Iris pigment epithelial cell (primary cell): ENCODE measurements at regions not wholly inside any gene's neighbourhood (a gene's known extent, or its start where the extent isn't known, plus 50 kb on each side); places are given as distances from the start of the nearest gene placed in this dataset.
A peak's percentile ranks its signal among the peaks of the same experiment; 100 is the strongest.

Experiments
- DNase-seq: peaks from one replicate; pipeline ENCODE4 v3.0.0-alpha.2; 2011; ENCODE audit warnings: low read depth

GRCh38 chr3:43180027-43180426 is 74.1 kb upstream of the POMGNT2 start:
- peak; percentile 99 for DNase-seq

DNA sequence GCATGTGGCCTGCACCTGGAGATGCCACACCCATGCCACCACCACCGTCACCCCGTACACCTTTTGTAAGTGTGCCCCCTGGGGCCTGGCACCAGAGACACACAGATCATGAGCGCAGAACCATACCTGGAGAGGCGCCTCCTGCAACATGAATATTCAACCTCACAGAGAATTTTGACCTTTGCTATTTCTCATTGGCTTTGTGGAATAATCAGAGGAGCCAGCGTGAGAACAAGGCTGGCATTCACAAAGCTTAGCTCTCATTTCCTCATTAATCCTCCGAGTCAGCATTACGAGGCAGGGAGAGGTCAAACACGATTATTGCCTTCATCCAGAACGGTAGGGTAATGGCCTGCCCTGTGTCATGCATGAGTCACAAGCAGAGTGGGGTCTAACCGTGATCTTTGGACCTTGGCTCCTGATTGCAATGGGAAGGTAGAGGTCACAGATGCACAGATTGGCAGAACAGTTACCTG is 73.0 kb upstream of the POMGNT2 start:
- DNase-seq, result peak; percentile 82

- no peak for DNase-seq
These were observed 71.2 kb upstream of the POMGNT2 start for GRCh38 chr3:43177085-43177484.

DNA sequence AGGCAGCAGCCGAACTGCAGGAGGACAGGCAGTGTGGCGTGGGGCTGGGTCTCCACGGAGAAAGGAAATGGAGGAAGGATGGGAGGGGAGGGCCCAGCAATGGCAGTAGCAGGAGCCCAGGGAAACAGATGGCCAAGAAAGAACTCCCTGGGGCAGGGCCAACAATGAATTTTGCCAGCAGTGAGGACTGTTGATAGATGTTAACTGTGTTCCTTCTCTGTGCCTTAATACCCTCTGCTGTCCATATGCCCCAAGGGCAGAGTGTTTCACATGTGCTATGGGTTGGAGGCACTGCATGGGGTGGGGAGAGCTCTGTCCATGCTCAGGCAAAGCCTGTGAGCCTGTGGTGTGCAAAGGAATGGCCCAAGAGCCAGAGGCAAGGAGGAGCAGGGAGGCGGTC is 70.8 kb upstream of the POMGNT2 start:
- no peak for DNase-seq

DNA sequence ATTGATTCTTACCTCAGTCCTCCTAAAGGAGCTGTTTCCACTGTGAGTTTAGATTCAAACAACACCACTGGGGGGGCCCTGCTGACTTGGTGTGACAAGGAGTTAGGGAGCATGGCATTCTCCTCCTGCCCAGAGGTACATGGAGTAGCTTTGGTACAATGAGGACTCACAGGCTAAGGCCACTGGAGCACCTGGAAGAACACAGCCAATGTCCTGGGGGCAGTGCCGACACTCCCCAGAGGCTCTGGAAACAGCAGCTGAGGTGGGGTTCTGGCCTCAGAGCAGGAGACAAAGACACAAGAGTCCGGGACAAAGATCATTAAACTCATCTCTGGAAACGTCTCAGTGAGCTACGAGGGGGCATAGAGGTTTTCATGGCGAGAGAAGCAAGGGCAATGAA is 69.7 kb upstream of the POMGNT2 start:
- DNase-seq, result no peak

DNA sequence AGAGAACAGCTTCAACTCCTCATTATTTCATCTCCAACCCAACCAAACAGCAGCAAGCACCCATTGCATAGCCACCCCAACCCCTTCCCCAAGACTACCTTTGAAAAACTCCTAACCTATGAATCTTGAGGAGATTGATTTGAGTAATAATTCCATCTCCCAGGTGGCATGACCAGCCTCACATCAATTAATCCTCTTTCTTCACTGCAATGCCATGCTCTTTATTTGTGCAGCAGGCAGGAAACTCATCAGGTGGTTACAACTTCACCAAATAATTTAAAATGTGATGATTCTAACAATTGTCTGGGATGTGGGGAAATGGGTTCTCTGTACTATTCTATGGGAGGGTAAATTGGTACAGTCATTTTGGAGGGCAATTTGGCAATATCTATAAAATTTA is 68.1 kb upstream of the POMGNT2 start:
- no peak for DNase-seq

GRCh38 chr3:43171748-43172147 is 65.9 kb upstream of the POMGNT2 start:
- peak; percentile 46 for DNase-seq

- no peak for DNase-seq
These were observed 64.7 kb upstream of the POMGNT2 start for GRCh38 chr3:43170553-43170952.

DNA sequence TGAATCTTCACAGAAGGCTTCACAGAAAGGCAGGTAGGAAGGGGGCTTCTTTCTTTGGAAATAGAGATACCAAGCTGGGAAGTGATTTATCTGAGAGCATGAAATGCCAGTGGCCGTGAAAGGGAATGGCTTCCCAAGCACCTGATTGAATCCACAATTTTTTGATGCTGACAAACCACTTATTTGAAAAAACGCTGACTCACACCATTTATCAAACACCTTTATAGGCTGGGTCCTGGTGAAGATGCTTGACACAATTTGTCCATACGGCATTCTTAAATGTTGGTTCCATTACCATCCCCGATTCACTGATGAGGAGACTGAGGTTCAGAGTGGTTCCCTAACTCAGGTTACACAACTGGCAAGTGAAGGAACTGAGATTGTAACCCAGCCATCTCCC is 64.1 kb upstream of the POMGNT2 start:
- no peak for DNase-seq

GRCh38 chr3:43166406-43166805 is 60.5 kb upstream of the POMGNT2 start:
- no peak for DNase-seq

DNA sequence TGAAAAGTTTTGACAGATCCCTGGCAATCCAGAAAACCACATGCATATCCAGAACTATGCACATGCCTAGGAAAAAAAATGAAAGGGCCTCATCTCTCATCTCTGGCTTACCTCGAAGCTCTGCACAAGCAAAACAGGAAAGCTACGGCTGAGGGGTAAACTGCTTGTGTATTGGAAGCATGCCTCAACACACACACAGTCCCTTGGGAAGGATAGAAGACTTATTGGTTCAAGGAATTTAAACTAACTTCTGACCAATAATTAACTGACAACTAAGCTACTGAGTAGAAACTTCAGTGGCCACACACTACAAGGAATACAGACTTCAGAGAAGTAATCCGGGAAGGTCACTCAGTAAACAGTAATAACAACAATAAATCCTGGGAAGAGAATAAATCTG is 59.9 kb upstream of the POMGNT2 start:
- DNase-seq, result no peak

DNA sequence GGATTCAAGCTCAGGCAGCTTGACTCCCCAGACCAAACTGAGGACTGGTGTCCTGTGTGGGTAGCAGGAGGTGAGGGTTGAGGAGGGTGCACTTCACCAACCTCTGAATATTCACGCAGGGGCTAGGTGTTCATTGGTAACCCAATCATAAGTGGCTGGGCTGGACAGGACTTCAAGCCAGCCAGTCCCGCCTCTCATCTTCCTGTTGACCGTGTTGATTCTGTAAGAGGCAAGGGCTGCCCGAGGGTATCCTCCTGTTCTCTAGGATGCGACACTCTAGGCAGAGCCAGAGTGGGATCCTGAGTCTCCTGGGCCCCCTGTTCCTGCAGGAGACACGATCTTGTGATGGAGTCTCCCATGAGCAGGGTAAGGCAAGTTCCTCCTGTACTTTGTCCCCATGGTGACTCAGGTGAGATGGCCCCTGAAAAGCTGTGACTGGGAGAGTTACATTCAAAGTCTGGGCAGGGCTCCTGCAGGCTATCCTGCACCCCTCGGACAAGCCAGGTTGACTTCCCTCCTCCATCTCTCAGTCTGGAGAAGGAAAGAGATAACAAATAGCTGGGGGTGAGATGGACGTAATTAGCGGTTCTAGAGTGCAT is 58.1 kb upstream of the POMGNT2 start:
- no peak for DNase-seq

DNA sequence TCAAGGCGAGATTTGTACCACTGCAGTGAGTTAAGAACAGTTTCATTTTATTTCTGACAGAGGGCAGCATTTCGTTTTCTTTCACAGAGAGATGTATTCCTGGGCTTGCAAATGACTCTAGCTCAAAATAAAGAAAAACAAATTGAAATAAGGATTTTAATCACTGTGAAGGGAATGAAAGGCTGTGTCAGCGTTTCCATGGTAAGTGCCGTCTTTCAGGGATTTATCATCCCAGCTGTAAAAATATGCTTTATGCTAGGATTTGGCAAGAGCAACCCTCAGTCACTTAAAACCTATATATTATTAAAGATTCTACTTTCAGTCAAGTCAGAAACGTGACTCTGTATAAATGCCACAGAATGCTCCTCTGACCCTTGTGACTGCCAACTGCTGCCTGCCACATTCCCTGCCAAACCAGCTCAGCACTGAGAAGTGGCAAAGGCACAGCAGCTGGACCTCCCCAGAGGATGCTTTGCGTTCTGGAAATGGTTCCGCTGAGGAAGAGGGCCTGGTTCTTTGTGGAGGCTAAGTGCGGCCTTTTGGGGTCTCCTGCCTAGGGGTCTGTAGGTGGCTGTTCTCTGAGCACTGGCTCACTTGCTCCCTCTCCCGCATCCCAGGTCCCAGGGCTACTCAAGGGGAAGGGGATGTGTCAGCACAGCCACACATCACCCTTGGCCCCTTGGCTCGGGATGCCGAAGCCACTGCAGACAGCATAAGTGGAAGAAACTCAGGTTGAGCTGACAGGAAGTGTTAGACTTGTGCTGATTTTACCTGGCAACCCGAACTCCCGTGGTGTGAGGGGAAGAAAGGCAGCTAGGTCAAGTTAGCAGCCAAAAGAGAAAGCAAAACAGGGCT is 56.6 kb upstream of the POMGNT2 start:
- peak; percentile 85 for DNase-seq

GRCh38 chr3:43161684-43162229 is 55.9 kb upstream of the POMGNT2 start:
- DNase-seq, result no peak

DNA sequence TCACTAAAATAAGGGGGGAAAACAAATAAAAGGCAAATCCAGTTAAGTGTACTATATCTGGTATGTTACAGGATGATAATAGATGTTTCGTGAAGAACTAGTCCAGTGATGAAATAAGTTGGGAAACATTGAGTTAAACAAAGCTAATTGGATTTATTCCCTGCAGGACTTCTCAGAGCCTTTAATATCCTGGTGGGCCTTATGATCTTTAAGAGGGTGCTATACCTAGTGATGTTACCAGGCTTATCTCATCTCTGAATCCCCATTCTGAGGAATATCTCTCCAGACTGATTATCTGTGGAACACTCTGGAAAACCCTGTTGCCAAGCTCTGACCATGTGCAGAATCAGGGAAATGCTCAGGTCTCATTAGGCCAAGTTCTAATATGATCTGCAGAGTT is 54.8 kb upstream of the POMGNT2 start:
- DNase-seq, result no peak

DNA sequence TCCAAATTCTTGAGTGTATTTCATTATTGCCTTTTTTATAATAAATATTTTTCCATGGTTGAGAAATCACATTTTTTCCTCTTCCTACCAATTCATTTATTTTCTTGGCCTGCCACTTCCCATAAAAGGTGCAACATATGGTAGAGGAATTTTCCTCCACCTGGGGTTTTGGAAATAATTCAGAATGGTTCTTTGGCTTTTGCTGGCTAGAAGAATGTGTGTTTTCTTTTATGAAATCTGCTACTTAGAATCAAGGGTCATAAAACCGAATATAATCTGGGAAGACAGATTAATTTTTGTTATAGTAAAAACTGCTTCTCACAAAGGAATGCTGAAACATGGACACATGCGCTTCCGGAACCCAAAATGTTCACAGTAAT is 54.0 kb upstream of the POMGNT2 start:
- DNase-seq, result no peak

GRCh38 chr3:43159131-43159875 is 53.4 kb upstream of the POMGNT2 start:
- no peak for DNase-seq

GRCh38 chr3:43156812-43157455 is 51.1 kb upstream of the POMGNT2 start:
- DNase-seq, result no peak

- peak; percentile 86 for DNase-seq
These were observed 49.7 kb upstream of the POMGNT2 start for GRCh38 chr3:43155464-43156121.
